ENCODE measurements at regions not wholly inside any gene's neighbourhood (a gene's known extent, or its start where the extent isn't known, plus 50 kb on each side); places are given as distances from the start of the nearest gene placed in this dataset.
"Not testable (repeated sequence)": the region's sequence is repeated elsewhere in the genome, so short reads cannot be mapped to it uniquely, and the experiment has no call there.

DNA sequence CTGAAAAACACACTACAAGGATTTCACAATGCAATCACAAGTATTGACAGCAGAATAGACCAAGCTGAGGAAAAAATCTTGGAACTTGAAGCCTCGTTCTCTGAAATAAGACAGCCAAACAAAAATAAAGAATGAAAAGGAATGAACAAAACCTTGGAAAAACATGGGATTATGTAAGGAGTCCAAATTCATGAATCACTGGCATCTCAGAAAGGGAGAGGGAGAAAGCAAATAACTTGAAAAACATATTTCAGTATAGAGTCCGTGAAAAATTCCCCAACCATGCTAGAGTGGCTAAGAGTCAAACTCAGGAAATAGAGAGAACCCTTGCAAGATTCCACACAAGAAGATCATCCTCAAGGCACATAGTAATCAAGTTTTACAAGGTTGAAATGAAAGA, 178.5 kb upstream of the CTSO start:
- in situ Hi-C loops (cut with HindIII; ENCODE audit: low sequenced_read_pairs): no loop called here

DNA sequence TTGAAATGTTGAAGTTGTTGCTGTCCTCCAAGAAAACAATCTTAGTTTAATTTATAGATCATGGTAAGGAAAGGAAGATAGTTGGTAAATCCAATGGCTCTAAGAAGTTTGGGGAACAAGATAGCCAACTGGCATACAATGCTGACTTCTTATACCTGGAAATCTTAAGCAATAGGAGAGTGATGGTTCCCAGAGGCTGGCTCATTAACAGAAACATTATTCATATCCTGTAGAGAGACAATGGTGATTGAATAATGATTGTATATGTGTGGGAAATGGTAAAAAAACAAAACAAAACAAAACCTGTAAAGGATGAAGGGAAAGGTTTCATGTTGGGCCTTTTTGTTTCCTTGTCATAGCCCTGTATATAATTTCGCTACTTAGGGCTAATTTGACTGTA, 174.9 kb upstream of the CTSO start:
- in situ Hi-C loops (cut with HindIII; ENCODE audit: low sequenced_read_pairs): no loop called here

DNA sequence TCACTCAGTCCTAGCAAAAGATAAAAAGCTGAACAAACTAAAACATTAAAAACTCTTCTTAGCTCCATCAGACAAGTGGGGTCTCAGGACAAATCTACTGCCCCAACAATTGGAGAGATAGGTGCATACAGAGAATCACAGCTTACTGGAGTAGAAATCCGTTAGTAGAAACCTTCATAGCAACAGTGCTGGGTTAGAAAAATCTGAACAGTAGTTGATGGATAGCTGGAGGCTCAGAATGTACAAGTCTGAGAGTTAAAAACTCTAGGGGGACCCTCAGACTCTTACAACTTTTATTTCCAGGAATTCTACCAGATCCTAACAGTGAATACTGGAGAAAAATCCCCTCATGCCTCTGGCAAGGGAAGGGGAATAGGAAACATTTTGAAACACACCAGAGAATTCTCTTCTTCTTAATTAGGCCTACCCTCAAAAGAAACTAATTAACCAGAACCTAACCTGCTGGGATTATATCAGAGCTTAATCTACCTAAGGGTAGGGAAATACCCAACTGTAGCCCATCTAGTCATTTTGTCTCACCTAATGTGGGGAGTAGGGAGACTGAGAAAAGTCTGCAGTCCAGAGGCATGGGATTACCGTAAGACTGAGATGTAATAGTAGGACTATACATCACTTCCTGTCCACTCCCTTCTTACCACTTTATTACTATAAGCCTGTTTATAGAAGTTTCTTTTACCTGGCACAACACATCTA, 165.0 kb upstream of the CTSO start:
- in situ Hi-C loops (cut with HindIII; ENCODE audit: low sequenced_read_pairs): loop anchor here (5.0 to 10.0 kb wide), 2 partner anchors 139 to 296 kb away; no protein-coding TSS in a partner anchor

DNA sequence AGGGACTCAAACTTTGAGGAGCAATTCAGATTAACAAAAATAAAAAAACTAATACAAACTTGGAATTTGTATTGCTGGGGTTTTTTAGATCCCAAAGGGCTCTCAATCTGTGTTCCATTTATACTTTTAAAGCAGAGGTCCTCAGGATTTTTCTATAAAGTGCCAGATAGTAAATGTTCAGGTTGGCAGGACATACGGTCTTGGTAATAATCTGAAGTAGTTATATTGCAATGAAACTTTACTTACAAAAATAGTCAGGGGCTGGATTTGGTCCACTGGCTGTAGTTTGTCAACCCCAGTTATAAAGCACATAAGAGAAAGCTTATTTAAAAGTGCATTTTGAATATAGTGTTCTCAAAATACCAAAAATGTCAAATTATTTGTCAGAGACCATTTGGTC, 164.1 kb upstream of the CTSO start:
- in situ Hi-C loops (cut with HindIII; ENCODE audit: low sequenced_read_pairs): loop anchor here (5.0 to 10.0 kb wide), 2 partner anchors 140 to 297 kb away; no protein-coding TSS in a partner anchor

DNA sequence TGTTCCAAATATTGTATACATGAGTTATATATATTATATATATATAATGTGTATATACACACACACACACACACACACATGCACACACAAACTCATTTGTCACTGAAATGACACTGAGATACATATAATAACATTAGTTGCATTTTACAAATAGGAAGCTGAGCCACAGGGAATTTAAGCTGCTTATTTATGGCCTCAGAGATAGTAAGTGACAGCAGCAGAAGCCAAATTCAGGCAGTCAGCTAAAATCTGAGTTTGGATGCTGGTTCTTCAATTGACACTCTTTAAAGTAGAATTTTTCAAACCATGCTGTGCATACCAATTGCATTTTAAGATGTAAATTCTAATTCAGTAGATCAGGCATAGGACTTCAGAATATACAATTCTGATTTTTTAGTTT, 163.3 kb upstream of the CTSO start:
- in situ Hi-C loops (cut with HindIII; ENCODE audit: low sequenced_read_pairs): loop anchor here (5.0 to 10.0 kb wide), 2 partner anchors 140 to 298 kb away; no protein-coding TSS in a partner anchor

DNA sequence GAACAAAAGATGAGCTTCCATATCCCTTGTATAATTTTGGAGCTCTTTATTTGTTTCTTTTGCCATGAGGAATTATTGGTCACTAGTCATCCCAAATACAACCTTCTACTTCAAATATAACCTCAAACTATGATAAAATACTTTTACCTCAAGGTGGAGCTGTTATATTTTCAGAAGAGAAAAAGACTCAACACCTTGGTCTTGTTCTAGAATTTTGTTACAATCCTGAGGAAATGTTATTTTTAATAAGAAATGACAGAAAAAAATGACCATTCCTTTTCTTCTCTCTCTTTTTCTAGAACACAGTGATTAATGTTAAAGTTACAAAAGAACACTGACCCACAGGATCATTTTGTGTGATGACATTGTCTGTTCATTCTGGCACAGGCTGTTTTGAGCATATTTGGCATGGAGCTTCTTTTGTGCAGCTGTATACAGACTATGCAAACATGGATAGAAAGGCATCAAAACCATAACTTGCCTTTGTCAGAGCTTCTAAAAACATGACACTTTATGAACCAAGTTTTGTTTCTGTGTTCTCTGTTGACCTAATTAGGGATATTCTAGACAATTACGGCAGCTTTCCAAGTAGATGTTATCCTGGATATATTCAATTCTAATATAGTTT, 159.6 kb upstream of the CTSO start:
- in situ Hi-C loops (cut with HindIII; ENCODE audit: low sequenced_read_pairs): loop anchor here (10.0 kb wide), 1 partner anchor 302 kb away; no protein-coding TSS in a partner anchor

DNA sequence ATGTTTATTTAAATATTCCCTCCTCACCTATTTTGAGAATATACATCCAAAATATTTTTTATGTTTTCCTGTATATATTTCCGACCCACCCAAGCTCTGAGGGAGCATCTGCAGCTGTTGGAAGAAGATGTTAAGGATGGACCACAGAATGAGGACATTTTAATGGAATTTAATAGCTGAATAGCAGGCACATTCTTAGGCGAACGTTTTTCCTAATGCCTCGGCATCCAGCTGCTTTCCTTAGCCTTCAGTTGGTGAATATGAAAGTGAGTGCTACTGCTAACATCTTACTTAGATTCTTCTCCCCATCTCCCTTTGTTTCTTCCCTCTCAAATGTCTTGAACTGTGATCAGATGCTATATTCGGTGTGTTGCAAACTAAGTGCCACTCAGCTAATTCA, 158.0 kb upstream of the CTSO start:
- in situ Hi-C loops (cut with HindIII; ENCODE audit: low sequenced_read_pairs): loop anchor here (10.0 kb wide), 1 partner anchor 303 kb away; no protein-coding TSS in a partner anchor

DNA sequence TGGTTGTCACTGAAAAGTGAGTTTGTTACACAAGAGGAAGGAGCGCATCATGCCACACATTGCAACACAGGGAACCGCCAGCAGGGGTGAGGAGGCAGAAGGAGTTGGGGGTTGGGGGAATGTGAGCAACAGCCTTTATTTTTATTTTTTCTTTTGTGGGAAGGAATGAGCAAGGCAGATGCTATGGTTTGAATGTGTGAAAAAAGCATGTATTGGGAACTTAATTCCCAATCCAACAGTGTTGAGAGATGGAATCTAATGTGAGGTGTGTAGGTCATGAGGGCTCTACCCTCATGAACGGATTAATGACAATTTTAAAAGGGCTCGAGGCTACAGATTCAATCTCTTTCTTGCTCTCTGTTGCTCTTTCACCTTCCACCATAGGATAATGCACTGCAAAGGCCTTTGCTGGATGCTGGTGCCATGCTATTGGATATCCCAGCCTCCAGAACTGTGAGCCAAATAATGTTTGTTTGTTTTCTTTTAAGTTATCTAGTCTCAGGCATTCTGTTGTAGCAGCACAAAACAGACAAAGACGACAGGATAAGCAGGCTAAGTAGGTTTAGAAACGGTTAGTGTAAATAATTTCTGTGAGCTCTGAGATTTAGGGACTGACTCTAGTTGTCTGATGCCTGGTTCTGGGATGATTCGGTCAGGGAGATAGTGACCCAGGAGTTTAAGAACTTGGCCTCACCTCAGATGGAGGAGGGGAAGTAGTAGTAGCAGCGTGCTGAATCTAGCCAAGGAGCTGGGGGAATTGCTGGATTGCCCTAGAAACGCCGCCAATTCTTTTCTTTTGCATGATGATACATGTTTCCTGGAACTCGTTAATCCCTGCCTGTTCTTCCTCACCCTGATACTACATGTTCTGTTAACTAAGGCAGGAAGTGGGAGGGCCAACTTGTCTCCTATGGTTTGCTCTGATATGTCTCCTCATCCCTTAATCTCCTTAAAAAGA, 156.6 kb upstream of the CTSO start:
- in situ Hi-C loops (cut with HindIII; ENCODE audit: low sequenced_read_pairs): loop anchor here (10.0 kb wide), 1 partner anchor 305 kb away; no protein-coding TSS in a partner anchor

DNA sequence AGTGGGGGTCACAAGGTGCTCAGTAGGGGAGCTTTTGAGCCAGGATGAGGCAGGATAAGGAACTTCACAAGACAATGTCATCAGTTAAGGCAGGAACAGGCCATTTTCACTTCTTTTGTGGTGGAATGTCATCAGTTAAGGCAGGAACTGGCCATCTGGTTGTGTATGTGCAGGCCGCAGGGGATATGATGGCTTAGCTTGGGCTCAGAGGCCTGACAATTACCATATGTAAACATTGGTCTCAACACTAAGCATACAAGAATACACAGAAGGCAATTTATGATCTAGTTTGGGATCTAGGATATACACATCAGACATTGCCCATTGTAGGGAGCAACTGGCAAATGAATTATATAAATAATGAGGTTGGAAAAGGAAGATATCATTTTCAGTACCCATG, 155.4 kb upstream of the CTSO start:
- in situ Hi-C loops (cut with HindIII; ENCODE audit: low sequenced_read_pairs): not testable (repeated sequence)

DNA sequence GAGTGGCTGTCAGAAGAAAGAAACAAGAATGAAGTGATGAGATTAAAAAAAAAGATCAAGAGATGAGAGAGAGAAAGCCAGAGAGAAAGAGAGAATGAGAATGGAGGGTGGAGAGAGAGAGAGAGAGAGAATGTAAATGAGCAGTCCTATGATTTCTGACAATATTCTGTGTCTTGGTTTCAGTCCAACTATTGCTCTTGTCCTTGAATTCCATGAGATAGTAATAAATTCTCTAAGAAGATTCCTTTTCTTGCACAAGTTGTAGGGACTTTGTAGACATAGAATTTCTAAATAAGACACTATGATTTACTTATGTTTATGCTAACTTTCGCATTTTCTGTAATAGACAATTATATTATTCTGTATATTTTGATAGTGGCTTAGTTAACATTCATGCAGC, 149.6 kb upstream of the CTSO start:
- in situ Hi-C loops (cut with HindIII; ENCODE audit: low sequenced_read_pairs): no loop called here

DNA sequence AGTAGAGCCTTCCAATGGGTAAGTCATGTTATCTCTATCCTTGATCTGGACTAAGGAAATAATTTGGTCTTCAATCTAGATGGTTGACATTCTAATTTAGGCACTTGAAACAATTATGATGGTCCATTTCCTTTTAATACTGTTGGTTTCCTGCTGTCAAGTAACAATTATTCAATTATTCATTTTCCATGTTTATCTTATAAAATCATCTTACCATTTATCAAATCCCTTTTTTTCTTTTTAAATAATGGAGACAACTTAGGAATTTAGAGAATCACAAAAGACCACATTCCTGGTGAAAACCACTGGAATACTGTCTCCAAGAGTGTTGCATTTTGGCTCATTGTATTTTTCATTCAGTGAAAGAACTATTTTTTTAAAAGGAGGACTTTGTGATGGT, 148.7 kb upstream of the CTSO start:
- in situ Hi-C loops (cut with HindIII; ENCODE audit: low sequenced_read_pairs): no loop called here

DNA sequence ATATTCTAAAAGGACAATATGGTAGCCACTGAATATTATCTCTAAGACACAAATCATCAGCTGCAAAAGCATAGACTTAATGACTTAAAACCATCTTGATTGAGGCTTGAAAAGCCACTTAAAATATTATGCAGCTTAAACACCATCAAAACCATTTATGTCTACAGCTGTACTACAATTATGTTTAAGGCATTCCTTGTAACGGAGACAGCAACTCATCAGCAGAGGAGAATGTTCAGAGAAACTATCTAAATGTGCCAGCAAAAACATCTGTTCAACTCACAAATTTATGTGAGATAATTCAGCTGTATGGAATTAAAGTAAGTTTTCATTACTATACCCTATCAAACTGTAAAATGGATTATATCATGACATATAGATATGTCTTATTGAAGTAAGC, 147.9 kb upstream of the CTSO start:
- in situ Hi-C loops (cut with HindIII; ENCODE audit: low sequenced_read_pairs): no loop called here

DNA sequence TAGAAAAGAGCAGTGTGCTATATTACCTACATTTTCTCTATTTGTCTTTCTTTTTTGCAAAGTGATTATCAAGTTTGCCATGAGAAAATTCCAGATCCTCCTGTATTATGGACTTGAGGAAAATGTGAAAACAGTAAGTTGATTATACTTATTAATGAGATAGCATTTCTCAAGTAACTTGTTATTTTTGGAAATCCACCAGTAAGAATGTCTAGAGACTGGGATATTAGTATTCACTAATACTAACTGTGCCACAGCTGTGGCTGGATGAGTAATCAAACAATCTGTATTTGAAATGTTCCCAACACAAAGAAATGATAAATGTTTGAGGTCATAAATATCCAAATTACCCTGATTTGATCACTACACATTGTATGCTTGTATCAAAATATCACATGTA, 147.0 kb upstream of the CTSO start:
- in situ Hi-C loops (cut with HindIII; ENCODE audit: low sequenced_read_pairs): no loop called here

DNA sequence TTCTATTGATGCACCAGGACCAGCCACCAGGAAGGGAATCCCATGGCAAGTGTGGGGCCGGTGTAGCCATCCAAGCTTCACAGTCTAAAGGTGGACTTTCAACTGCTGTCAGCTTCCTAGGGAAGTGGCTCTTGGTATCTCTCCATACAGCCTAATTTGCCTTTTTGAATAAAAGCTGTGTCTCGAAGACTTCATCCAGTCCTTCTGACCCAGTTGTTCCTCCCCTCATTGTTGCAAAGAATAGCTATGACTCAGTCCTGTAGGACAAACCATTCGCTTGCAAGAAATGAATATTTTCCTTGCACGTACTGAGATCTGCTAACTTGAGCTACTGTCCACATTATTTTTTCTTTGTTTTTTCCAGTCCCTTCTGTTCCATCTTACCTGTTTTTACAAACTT, 145.1 kb upstream of the CTSO start:
- in situ Hi-C loops (cut with HindIII; ENCODE audit: low sequenced_read_pairs): no loop called here

DNA sequence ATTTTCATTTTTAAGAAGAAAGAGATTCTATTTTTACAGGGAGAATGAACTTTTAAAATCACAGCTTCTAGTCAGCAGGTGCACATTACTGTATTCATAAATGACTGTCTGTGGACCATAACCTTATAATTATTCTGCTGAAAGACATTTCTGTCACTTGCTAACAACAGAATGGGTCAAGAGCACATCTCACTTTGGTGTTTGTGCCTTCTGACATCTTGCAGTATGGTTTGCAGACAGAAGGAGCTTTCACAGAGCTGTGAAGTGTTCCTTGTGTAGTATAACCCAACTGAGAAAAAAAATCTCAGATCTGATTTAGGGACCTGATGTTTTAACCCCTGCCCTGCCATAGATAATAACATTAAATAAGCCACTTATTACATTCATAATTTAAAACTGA, 131.4 kb upstream of the CTSO start:
- in situ Hi-C loops (cut with HindIII; ENCODE audit: low sequenced_read_pairs): no loop called here

DNA sequence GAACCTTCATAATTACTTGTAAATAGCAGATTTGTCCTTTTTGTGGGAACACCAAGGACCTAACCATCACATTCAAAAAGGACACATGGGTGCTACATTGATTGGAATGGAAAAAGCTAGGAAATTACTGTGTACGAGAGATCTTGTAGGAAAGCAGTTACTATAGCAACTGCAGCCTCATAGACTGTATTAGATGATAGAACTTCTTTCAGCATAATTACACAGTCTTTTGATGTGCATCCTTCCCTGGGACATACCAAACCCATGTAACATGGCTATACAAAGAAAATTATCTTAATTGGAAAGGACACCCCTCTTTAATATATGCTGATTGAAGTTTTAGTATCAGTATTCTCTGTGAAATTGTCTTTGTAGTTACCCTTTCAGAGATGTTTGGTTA, 130.7 kb upstream of the CTSO start:
- in situ Hi-C loops (cut with HindIII; ENCODE audit: low sequenced_read_pairs): no loop called here

DNA sequence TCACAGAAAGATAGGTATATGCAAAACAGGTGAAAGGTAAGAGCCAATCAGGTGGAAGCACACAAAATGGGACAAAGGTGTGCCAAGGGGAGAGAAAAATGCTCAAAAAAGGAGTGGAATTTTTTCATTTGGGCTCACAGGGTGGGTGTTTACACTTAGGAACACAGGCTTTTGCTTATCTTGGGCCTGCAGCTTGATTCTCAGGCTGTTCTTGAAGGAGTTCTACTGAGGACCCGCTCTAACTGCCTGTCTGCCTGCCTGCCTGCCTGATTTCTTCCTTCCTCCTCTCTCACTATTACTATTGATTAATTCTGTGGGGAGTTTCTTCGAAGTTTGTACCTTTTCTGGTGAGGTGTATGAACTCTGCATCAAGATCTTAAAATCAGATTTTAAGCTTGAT, 120.3 kb upstream of the CTSO start:
- in situ Hi-C loops (cut with HindIII; ENCODE audit: low sequenced_read_pairs): no loop called here

DNA sequence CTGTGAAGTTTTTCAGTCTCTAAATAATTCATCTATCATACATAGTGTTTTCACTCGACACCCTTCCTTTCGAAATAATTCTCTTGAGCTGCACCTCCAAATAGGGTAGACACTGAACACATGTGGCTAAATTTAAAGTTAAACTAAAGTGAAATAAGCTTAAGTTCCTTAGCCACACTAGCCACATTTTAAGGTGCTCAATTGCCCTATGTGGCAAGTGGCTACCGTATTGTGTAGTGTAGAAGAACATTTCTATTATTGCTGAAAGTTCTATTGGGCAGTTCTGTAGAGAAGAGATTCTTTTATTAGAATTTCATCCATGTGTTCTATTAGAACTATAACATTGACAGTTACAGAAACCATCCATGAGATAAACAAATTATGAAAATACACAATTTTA, 107.0 kb upstream of the CTSO start:
- in situ Hi-C loops (cut with HindIII; ENCODE audit: low sequenced_read_pairs): no loop called here

DNA sequence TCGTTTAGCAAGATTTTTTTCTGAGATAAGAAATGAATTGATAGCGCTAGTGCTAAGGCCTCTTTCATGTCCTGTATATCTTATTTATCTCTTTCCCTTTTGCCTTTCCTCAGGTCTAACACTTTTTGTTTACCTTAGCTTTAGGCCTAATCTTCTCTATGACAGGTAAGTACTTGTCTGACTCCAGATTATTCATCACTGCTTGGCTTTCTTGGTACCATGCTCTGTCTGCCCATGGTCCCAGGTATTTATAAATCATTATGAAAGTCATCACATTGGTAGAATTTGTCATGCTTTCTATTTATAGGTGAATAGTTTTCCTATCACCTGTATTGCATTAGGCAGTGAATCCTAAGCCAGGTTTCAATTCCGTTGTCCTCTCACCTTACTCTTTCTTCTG, 99.5 kb upstream of the CTSO start:
- in situ Hi-C loops (cut with HindIII; ENCODE audit: low sequenced_read_pairs): no loop called here

DNA sequence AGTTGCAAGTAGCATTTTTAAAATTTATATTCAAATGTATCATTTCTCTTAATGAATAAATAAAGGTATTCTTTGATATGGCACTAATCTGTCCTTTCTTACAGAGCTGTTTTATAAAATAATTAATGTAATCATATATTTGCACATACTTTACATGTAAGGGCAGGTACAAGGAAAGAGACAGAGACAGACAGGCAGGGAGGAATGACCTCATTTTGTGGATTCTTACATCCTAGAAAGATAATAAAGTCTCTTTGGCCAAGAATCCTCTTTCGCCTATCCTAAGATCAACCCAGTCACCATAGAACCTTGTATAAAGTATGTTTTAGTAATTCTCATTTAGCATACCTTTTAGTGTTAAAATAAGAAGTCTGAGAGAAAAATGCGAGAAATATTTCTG, 98.5 kb upstream of the CTSO start:
- in situ Hi-C loops (cut with HindIII; ENCODE audit: low sequenced_read_pairs): no loop called here

DNA sequence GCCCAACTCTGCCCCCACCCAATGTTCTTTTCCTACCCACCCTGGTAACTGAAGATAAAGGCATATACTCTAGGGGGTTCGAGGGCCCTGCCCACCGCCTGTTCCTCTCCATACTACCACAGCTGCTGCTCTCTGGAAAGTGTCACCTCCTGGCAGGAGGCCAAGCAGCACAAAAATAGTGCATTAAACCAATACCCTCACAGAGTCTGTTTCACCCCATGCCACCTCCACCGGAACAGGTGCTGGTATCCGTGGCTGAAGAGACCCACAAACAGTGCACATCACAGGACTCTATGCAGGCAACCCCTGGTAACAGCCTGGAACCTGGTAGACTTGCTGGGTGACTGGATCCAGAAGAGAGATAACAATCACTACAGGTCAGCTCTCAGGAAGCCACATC, 85.1 kb upstream of the CTSO start:
- in situ Hi-C loops (cut with HindIII; ENCODE audit: low sequenced_read_pairs): no loop called here

Data from endothelial cell of hepatic sinusoid (primary cell).